Breast epithelium (tissue), 3 donors: ENCODE measurements at regions not wholly inside any gene's neighbourhood (a gene's known extent, or its start where the extent isn't known, plus 50 kb on each side); places are given as distances from the start of the nearest gene placed in this dataset.
"Not testable (repeated sequence)": the region's sequence is repeated elsewhere in the genome, so short reads cannot be mapped to it uniquely, and the experiment has no call there.

ENCODE experiments used
- POLR2A ChIP-seq: fragments of 450-650 bp; IDR thresholded peaks from one replicate; pipeline ENCODE4 v1.6.1; 2016; ENCODE audit warnings: antibody characterized with exemption, mild to moderate bottlenecking, moderate library complexity
- TF ChIP-seq, protein P1 (sequence below), 3 donors: fragments of 450-650 bp; IDR thresholded peaks; one replicate each; pipeline ENCODE4 v1.5.1; 2016 to 2017; ENCODE audit warnings: antibody characterized with exemption in 3 of 3, mild to moderate bottlenecking in 3 of 3, moderate library complexity in 3 of 3

DNA sequence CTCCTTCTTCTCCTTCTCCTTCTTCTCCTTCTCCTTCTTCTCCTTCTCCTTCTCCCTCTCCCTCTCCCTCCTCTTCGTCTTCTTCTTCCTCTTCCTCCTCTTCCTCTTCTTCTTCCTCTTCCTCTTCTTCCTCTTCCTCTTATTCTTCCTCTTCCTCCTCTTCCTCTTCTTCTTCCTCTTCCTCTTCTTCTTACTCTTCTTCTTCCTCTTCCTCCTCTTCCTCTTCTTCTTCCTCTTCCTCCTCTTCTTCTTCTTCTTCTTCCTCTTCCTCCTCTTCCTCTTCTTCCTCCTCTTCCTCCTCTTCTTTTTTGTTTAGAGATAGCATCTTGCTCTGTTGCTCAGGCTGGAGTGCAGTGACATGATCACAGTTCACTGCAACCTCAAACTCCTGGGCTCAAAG lies 97.7 kb upstream of the MPHOSPH6 start:
- TF ChIP-seq, protein P1, sequence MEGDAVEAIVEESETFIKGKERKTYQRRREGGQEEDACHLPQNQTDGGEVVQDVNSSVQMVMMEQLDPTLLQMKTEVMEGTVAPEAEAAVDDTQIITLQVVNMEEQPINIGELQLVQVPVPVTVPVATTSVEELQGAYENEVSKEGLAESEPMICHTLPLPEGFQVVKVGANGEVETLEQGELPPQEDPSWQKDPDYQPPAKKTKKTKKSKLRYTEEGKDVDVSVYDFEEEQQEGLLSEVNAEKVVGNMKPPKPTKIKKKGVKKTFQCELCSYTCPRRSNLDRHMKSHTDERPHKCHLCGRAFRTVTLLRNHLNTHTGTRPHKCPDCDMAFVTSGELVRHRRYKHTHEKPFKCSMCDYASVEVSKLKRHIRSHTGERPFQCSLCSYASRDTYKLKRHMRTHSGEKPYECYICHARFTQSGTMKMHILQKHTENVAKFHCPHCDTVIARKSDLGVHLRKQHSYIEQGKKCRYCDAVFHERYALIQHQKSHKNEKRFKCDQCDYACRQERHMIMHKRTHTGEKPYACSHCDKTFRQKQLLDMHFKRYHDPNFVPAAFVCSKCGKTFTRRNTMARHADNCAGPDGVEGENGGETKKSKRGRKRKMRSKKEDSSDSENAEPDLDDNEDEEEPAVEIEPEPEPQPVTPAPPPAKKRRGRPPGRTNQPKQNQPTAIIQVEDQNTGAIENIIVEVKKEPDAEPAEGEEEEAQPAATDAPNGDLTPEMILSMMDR (IDR thresholded peaks at IDR 0.05), result not testable (repeated sequence)
- TF ChIP-seq POLR2A, result not testable (repeated sequence)
